Ishikawa (cell line): ENCODE measurements at regions not wholly inside any gene's neighbourhood (a gene's known extent, or its start where the extent isn't known, plus 50 kb on each side); places are given as distances from the start of the nearest gene placed in this dataset.

Source experiments
- CEBPB ChIP-seq: IDR thresholded peaks from 2 replicates; pipeline ENCODE4 v1.6.1; 2012
- TAF1 ChIP-seq: IDR thresholded peaks from 2 replicates; pipeline ENCODE4 v1.6.1; 2012; ENCODE audit warnings: low read depth, mild to moderate bottlenecking
- TF ChIP-seq, protein P1 (sequence below): IDR thresholded peaks from 2 replicates; pipeline ENCODE4 v1.6.1; 2012
- TF ChIP-seq, protein P2 (sequence below): IDR thresholded peaks from 2 replicates; pipeline ENCODE4 v1.6.1; 2012
- TF ChIP-seq, protein P3 (sequence below): IDR thresholded peaks from 2 replicates; pipeline ENCODE4 v1.6.1; 2012; ENCODE audit warnings: low read depth, mild to moderate bottlenecking

DNA sequence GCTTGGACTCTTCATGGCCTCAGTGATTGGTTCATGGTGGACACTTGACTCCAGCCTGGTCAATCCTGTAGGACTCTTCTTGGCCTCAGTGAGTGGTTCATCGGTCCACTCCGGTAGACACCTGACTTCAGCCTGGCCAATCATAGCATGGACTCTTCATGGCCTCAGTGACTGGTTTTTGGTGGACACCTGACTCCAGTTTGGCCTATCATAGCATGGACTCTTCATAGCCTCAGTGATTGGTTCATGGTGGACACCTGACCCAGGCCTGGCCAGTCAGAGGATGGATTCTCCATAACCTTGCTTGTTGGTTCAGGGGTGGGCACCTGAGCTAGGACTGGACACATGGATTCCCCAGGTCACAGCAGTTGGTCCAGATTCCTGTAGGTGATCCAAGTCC is 106.0 kb upstream of the ERCC6L2 start:
- TF ChIP-seq, protein P1, sequence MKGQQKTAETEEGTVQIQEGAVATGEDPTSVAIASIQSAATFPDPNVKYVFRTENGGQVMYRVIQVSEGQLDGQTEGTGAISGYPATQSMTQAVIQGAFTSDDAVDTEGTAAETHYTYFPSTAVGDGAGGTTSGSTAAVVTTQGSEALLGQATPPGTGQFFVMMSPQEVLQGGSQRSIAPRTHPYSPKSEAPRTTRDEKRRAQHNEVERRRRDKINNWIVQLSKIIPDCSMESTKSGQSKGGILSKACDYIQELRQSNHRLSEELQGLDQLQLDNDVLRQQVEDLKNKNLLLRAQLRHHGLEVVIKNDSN = no peak; the same call in 1 of the 2 replicates
- TF ChIP-seq, protein P2, sequence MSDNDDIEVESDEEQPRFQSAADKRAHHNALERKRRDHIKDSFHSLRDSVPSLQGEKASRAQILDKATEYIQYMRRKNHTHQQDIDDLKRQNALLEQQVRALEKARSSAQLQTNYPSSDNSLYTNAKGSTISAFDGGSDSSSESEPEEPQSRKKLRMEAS = no peak
- no peak for TF ChIP-seq CEBPB
- TF ChIP-seq TAF1 = no peak
- TF ChIP-seq, protein P3, sequence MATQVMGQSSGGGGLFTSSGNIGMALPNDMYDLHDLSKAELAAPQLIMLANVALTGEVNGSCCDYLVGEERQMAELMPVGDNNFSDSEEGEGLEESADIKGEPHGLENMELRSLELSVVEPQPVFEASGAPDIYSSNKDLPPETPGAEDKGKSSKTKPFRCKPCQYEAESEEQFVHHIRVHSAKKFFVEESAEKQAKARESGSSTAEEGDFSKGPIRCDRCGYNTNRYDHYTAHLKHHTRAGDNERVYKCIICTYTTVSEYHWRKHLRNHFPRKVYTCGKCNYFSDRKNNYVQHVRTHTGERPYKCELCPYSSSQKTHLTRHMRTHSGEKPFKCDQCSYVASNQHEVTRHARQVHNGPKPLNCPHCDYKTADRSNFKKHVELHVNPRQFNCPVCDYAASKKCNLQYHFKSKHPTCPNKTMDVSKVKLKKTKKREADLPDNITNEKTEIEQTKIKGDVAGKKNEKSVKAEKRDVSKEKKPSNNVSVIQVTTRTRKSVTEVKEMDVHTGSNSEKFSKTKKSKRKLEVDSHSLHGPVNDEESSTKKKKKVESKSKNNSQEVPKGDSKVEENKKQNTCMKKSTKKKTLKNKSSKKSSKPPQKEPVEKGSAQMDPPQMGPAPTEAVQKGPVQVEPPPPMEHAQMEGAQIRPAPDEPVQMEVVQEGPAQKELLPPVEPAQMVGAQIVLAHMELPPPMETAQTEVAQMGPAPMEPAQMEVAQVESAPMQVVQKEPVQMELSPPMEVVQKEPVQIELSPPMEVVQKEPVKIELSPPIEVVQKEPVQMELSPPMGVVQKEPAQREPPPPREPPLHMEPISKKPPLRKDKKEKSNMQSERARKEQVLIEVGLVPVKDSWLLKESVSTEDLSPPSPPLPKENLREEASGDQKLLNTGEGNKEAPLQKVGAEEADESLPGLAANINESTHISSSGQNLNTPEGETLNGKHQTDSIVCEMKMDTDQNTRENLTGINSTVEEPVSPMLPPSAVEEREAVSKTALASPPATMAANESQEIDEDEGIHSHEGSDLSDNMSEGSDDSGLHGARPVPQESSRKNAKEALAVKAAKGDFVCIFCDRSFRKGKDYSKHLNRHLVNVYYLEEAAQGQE = no peak
